HG03045 (cell line): ENCODE measurements at regions not wholly inside any gene's neighbourhood (a gene's known extent, or its start where the extent isn't known, plus 50 kb on each side); places are given as distances from the start of the nearest gene placed in this dataset.
"Not testable (repeated sequence)": the region's sequence is repeated elsewhere in the genome, so short reads cannot be mapped to it uniquely, and the experiment has no call there.

Source experiments
- ATAC-seq: cut with Tn5 transposase; IDR thresholded peaks from one replicate; pipeline ENCODE4 v1.9.1; 2021; ENCODE audit warnings: mild to moderate bottlenecking, moderate library complexity; ENCODE audit not compliant: unreplicated experiment

DNA sequence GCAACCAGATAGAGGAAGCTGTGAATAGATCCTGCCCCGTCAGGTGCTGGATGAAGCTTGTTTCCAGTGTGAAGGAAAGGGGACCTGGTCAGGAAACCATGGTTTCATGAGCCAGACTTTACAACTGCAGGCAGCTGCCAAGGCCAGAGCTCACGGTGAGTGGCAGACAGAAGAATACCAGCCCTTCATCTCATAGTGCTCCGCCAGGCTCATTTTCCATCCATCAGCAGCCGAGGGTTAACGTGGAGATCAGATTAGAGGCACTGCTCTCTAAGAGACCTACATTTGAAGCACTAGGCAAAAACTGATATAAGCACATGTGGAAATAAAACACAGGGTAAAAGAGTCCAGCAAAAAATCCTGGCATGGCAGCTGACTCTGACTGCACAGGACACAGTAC lies 172.4 kb downstream of the CD24 start:
- no peak for ATAC-seq

DNA sequence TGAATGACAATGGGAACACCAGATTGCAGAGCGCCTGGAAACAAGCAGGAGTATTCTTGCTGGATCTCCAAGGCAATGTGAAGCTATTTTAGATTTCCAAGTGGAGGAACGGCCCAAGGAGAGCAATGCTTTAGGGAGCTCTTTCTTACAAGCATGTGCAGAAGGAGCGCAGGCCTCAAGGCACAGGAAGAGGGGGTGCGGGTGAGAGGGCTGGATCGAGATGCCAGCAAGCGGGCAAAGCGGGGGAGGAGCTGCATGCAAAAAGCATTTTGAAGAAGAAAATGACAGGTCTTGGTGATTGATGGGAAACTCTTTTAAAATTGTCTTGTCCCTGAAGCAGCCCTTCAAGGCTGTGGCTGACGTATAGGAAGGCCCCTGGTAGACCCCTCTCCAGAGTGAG lies 171.9 kb downstream of the QRSL1 start:
- ATAC-seq = no peak

DNA sequence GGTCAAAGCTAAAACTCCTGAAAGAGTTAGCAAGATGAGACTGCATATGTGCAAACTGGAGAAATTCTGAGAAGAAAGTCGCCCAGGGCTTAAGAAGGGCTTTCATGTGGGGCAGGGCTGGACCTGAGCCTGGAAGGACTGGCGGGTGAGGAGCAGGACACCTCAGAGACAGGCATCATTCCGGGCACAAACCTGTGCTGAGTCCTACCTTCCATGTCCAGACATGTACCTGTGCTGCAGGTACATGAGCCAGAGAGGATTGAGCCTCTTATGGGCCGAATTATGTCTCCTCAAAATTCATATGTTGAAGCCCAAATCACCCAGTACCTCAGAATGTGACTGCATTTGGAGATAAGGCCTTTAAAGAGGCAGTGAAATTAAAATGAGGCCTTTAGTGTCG lies 171.0 kb downstream of the QRSL1 start:
- ATAC-seq = no peak

DNA sequence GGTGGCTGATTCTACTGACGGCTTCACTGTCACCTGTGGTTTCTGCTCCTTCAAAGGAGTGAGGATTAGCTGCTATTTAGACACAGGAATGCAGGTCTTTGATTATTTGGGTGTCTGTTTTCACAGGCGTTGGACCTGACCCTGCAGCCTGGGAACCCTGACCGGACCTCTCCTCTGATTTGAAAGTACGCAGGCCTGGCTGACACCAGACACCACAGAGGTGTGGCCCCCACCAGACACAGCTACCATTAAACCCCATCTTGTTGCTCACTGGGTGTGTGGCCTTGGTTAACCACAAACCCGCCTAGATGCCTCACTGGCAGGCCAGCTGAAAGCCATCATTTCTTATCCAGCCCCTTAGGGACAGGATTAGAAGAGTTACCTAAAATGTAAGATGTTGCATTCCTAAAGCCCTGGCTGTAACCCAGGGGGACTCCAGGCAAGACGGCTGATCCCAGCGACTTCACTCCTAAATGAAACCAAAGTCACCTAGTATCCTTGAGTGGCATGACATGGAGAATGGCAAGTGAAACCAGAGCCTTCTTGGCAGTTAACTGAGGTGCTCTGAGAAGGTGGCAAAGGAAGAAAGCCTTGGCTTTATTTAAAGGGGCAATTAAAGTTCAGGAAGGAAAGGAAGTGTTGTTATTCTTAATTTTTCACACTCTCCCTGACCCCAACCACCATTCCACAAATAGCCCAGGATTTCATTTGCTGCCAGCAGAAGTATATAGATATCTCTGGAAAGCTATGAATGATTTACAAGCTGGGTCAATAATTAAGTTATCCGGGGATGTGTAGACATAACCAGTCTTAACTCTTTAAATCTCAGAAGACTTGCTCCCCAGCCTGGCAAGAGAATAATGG lies 169.9 kb downstream of the QRSL1 start:
- ATAC-seq = no peak

DNA sequence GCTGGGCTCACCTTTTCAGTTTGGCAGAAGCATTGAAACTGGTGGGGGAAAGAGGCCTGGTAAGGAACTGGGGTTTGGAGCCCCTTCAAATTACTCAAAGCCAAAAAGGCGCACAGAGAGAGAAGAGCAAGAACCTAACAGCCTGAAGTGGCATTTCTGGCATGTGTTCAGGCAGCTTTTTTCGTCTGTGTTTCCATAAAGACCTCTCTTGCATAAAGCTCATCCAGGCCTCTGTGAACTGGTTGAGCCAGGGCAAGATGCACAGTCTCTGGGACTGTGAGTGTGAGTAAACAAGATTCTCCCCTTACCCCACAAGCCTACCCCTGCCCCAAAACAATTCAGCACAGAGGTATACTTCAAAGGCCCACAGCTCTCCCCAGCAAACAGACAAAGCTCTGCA lies 167.8 kb downstream of the QRSL1 start:
- ATAC-seq = no peak

DNA sequence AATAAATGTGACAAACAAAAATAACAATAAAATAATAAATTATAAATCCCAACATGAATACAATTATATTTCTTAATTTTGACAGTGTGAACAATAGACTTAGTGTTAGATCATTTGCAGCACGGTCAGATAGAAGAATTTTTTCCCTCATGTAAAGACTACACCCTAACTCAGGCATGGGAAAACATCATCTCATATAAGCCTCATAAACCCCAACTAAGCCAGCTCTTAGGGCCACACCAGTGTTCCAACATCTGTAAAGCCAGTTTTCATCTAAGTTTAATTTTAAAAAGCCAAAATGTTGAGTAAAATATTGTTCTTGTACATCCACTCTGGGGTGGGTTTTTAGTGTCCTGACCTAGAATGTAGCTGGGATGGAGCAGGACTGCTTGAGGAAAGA lies 167.4 kb downstream of the QRSL1 start:
- no peak for ATAC-seq

DNA sequence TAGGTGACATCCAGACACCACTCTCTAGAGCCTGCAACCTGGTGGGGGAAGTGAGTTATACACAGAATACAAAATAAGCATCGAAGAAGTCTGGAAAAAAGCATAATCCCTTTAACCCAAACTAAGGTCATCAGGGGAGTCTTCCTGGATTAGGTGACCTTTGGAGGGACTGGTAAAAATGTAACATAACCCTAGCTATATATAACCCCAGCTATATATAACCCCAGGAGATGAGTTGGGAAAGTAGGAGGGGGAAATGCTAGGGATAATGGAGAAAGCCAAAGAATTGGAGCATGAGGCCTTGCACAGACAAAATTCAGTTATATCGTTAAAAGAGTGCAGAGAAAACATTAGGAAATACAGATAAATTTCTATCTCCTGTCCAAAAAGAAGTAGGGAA lies 164.8 kb downstream of the QRSL1 start:
- ATAC-seq = no peak

DNA sequence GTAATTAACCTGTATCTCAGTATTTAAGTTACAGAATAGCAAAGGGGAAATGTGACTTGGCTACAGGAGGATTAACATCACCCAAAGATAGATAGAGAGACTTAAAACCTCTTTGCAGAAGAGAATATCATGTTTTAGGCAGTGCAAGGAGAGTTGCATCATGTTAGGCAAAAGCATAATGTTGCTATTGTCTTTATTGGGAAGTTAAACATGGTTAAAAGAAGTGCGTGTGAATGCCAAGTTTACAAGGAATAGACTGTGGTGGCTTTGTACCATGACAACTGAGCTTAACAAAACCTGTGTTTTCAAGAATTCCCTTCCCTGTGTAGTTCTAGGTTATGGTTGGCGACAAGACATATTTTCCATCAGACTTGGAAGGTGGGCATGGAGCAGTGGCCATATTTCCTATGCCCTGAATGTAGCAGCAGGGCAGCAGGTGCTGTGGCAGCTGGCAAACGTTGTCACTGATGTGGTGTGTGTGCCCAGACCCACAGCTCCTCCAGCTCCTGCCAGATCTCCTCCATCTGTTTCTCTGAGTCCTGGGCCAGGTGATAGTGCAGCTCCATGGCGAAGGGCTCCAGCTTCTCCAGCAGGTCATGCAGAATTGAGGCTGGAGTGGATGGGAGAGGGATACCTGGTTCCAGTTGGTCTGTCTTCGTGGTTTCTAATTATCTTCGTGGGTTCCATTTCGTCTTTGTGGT lies 163.3 kb downstream of the QRSL1 start:
- no peak for ATAC-seq

DNA sequence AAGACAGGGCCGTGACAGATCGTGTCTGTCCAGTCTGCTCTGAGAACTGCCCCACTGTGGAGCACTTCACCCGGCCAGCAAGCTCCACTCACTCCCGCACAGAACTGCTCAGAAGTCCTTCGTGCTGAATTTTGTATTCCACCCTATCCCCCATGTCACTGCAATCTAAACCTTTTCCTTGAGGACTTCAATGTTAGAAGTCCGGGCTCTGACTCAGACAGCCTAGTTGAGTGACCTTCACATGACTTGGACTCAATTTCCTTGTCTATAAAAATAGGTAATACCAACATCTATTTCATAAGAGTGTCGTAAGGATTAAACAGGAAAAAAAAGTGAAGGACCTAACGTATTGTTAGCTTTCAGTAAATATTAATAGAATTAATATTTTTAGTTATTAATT lies 161.6 kb downstream of the QRSL1 start:
- no peak for ATAC-seq

DNA sequence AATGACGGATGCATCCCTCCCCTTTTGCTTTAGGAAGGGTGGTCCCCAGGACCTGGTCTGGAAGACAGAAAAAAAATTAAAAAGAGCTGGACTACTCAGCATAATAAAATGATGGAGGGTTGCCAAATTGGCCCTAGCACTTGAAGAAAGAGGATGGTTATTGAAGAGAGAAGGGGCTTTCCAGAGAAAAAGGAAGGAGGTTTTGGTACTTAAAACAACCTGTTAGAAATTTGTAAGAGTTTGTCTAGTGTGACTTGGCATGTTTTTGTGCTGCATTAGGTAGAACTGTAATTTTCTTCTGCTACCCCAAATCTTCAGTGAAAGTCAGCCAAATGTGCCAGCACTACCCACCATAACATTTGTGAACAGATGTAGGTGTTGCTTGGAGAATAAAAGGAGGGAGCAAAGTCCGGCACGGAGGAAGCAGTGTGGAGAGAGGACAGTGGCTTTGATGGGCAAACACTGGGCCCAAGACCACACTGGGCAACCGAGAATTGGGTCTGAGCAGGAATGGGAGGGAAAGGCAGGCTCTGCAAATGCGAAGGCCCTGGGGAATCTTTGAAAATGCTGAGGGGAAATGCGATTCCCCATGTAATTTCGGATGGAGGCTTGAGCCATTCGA lies 160.9 kb downstream of the QRSL1 start:
- no peak for ATAC-seq

DNA sequence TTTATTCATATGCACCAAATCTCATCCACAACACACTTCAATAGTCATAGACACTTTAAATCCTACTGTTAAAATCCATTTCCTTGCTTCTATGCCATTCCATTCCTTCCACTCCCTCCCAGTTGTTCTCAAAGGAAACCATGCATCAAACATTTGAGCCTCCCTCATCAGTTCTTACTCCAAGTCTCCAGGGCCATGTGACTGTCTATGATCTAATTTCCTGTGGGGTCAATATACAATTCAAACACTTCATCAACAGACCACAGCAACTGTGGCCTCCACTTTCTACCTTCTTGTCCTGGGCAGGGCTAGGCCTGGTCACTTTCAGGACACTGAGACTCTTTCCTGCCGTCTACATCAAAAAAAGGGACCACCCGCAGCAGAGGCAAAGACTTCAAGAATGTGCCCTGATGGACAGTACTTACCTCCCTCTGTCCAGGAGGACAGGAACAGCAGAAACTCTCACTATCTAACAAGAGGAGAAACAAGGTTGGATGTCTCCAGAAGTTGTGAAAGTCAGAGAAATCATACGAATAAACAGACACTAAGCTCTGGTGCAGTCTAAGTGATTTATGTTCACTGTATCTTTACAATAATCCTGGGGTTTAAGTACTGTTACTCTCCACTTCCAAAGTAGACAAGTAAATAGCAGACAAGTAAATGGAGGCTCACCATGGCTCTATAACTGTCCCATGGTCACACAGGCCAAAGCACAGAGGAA lies 160.2 kb downstream of the QRSL1 start:
- ATAC-seq = no peak

DNA sequence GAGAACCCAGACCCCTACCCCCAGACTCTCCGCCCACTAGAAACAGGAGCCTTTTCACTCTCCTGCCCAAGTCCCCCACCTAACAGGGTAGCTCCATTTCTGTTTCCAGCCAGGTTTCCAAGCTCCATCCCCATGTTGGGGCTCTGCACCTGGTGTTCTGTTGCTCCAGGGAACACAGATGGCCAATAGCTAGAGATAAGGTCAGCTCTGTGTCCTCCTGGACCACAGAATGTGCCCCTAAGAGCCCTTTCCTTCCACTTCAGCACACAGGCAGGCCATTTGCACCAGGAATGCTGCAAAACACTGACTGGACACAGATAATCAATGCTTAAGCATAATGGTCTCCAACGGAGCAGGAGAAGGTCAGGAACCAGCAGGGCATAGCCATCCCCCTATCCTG lies 159.4 kb downstream of the QRSL1 start:
- ATAC-seq = no peak

DNA sequence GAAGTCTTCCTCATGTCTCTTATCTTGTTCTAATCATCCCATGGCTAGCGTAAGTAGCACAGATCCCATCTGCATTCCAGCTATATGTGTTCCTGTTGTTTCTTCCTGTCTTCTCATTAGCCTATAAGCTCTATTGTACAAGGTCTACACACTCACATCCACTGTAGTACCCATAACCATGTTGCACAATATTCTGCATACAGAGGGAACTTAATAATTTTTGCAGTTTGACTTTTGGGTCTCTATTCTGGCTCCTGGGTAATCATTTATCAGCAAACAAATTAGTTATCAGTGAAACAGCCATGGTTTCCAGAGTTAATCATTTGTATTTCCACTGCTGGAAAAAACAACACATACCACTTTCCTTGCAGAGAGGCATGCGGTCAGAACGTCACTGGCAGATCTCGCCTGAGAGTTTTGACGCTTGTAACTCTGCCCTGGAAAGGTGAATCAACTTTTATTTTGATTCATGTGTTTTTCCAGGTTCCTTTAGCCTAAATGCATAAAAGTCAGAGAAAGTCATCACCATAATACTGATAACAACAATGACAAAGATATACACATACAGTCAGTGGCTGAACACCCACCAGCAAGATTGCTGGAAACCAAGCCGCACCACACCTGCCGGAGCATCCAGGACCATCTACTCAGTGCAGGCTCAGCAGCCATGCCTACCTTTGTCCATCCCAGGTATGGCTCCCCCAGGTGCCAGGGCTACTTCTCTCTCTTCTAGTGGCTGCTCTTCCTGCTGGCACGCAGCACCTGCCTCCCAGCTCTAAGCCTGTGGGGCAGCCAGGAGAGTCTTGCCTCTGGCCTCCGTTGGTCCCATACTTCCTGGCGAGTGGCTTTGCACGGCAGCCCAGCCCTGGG lies 158.2 kb downstream of the QRSL1 start:
- no peak for ATAC-seq

DNA sequence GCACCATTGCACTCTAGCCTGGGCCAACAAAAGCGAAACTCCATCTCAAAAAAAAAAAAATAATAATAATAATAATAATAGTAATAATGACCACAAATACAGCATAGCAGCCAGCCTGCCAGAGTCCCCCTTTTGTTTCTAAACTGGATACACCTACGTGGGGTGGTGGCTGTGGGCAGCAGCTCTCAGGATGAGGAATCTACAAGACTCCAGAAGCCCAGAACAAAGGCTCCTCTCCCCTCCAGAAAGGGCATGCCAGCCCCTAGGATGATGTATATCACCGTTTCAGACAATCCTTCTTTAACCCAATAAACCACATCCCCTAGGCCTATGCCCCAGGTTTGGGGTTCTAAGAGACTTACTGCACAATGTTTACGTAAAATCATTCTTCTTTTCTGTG lies 155.9 kb downstream of the QRSL1 start:
- no peak for ATAC-seq

DNA sequence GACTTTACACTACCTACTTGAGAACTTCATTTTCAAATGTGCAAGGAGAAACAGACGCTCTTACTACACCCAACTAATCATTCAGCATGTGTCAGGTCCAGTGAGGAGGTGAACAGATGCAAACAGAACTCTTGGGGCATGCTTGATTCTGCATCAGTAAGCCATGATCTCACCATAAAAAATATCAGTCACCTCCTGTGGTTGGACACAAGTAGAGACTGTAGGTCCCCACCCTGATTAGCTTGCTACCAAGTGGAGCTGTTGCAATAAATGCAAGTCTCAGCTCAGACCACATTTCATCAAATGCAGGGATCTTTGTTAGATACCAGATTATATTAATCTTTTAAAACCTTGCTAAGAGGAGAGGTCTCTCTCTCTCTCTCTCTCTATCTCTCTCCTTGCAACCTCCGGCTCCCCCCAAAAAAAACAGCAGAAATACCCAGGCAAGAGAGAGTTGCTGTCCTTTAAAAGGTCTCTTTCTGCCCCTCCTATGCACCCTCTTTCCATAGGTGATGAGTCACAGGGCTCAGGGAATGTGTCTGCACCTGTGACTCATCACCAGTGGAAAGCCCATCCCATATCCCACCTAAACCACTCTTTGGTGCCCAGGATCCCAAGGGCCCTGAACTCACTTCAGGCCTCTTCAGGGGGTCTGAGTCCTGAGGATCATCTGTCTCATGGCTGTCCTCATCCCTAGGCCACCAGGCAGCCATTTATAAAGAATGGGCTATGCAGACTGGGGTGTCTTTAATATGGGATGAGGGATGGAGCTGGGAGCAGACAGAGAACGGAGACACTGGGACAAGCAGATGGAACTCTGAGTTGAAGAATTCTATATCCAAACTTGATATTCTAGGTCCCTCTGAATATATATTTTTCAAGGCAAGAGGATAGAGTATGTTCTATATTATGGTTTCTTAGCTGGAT lies 154.5 kb downstream of the QRSL1 start:
- ATAC-seq = no peak

DNA sequence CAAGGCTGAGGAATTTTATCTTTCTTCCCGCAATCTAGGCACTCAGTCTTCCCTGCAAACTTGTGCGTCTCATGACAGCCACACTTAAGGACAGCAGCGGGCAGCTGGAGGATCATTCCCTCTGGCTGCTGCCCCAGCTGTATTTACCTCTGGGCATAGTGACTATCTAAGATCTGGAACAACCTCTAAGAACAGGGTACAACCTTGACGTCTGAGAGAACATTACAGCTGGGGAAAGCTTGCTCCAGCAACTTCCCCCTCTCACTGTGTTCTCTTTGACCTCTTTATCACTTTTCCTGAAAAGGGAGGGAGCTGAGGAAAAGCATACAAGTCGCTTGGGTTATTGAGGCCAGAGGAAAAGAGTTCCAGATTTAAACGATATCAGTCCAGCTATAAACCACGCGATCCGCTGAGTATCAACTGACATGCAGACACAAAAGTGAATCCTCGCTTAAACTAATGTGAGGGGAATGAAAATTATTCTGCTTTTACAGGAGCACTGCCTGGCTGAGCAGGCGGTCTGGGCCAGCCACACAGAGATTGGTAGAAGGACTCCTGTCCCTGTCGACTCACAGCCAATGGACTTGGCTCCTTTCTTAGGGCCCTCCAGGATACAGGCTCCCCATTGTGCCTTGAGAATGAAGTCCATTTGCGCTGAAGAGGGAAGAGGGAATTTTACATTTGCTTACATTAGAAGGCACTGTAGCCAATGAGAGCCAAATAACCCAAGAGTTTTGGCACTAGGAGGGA lies 153.3 kb downstream of the QRSL1 start:
- ATAC-seq = no peak

DNA sequence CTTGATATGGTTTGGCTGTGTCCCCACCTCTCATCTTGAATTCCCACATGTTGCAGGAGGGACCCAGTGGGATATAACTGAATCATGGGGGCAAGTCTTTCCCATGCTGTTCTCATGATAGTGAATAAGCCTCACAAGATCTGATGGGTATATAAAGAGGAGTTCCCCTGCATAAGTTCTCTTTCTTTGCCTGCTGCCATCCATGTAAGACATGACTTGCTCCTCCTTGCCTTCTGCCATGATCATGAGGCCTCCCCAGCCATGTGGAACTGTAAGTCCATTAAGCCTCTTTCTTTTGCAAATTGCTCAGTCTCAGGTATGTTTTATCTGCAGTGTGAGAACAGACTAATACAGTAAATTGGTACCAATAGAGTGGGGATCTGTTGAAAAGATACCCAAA lies 150.2 kb downstream of the QRSL1 start:
- ATAC-seq = not testable (repeated sequence)

DNA sequence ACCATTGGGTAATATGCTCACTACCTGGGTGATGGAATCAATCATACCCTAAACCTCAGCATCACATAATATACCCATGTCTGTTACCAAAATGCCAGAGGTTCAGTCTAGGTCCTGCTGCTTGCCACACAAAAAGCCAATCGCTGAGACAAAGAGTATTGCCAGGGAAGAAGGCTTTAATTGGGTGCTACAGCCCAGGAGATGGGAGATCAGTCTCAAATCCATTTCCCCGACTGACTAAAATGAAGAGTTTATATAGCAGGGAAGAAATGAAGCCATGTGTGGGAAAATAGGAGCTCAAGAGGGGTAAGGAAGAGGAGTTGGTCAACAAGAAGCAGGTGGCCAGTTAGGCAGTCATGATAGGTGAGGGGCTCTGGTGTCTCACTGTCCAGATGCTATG lies 149.6 kb downstream of the QRSL1 start:
- no peak for ATAC-seq
